Osteocyte (in vitro differentiated cells): ENCODE measurements at regions not wholly inside any gene's neighbourhood (a gene's known extent, or its start where the extent isn't known, plus 50 kb on each side); places are given as distances from the start of the nearest gene placed in this dataset.

ENCODE experiments used
- DNase-seq: peaks from one replicate; pipeline ENCODE4 v3.0.0; 2021; ENCODE audit warnings: mixed read lengths; ENCODE audit not compliant: unreplicated experiment; ENCODE audit errors: extremely low spot score
- H3K27ac Mint-ChIP-seq: one replicate; pipeline ENCODE4 v1.8.0; 2021; ENCODE audit warnings: mild to moderate bottlenecking, mixed read lengths; ENCODE audit not compliant: unreplicated experiment
- H3K27me3 Mint-ChIP-seq: one replicate; pipeline ENCODE4 v1.8.0; 2021; ENCODE audit warnings: mixed read lengths; ENCODE audit not compliant: unreplicated experiment
- H3K36me3 Mint-ChIP-seq: one replicate; pipeline ENCODE4 v1.8.0; 2021; ENCODE audit warnings: mixed read lengths; ENCODE audit not compliant: unreplicated experiment
- H3K4me1 Mint-ChIP-seq: one replicate; pipeline ENCODE4 v1.8.0; 2021; ENCODE audit warnings: mixed read lengths; ENCODE audit not compliant: unreplicated experiment
- H3K4me3 Mint-ChIP-seq: one replicate; pipeline ENCODE4 v1.8.0; 2021; ENCODE audit warnings: mild to moderate bottlenecking, moderate library complexity, mixed read lengths; ENCODE audit not compliant: unreplicated experiment
- H3K9me3 Mint-ChIP-seq: one replicate; pipeline ENCODE4 v1.8.0; 2021; ENCODE audit warnings: mixed read lengths; ENCODE audit not compliant: unreplicated experiment
- CTCF ChIP-seq: fragments of 200-600 bp; sonication (generic); IDR thresholded peaks from 2 replicates; pipeline ENCODE4 v1.5.0; 2021; ENCODE audit warnings: antibody characterized with exemption, mild to moderate bottlenecking, moderate library complexity

- Mint-ChIP-seq H3K4me1 (no peaks in the 10 kb centered on the region), H3K27ac (no peak overlapping the region), H3K27me3 (no peaks in the 10 kb centered on the region), H3K9me3 (no peaks in the 10 kb centered on the region), H3K36me3 (no peaks in the 10 kb centered on the region), H3K4me3 (no peak overlapping the region)
- no peak for TF ChIP-seq CTCF
- DNase-seq = no peak
Observed at GRCh38 chr2:118321432-118322105, 233.3 kb downstream of the INSIG2 start.

GRCh38 chr2:118320658-118321057 lies 232.4 kb downstream of the INSIG2 start:
- no peak for DNase-seq
- no peaks in the 10 kb centered on the region for H3K4me1 Mint-ChIP-seq
- H3K27ac Mint-ChIP-seq = no peak overlapping the region
- H3K27me3 Mint-ChIP-seq = no peaks in the 10 kb centered on the region
- H3K36me3 Mint-ChIP-seq = no peaks in the 10 kb centered on the region
- no peak overlapping the region for H3K4me3 Mint-ChIP-seq
- H3K9me3 Mint-ChIP-seq = no peaks in the 10 kb centered on the region
- TF ChIP-seq CTCF = no peak

GRCh38 chr2:118320196-118320595 lies 231.9 kb downstream of the INSIG2 start:
- no peak for DNase-seq
- no peaks in the 10 kb centered on the region for H3K36me3 Mint-ChIP-seq
- TF ChIP-seq CTCF = no peak
- H3K4me3 Mint-ChIP-seq = no peak overlapping the region
- no peaks in the 10 kb centered on the region for H3K9me3 Mint-ChIP-seq
- no peaks in the 10 kb centered on the region for H3K4me1 Mint-ChIP-seq
- H3K27ac Mint-ChIP-seq = no peak overlapping the region
- H3K27me3 Mint-ChIP-seq = no peaks in the 10 kb centered on the region

- no peak for TF ChIP-seq CTCF
- Mint-ChIP-seq H3K27ac (no peak overlapping the region), H3K27me3 (no peaks in the 10 kb centered on the region), H3K4me1 (no peaks in the 10 kb centered on the region), H3K4me3 (no peak overlapping the region), H3K9me3 (no peaks in the 10 kb centered on the region), H3K36me3 (no peaks in the 10 kb centered on the region)
- no peak for DNase-seq
Observed at GRCh38 chr2:118319271-118319684, 231.0 kb downstream of the INSIG2 start.

- DNase-seq = no peak
- Mint-ChIP-seq H3K27me3 (peaks cover 11% of the 10 kb centered on the region), H3K4me3 (no peak overlapping the region), H3K36me3 (no peaks in the 10 kb centered on the region), H3K9me3 (no peaks in the 10 kb centered on the region), H3K27ac (no peak overlapping the region), H3K4me1 (peaks cover 2% of the 10 kb centered on the region)
- TF ChIP-seq CTCF = no peak
Observed at GRCh38 chr2:118315606-118316005, 227.3 kb downstream of the INSIG2 start.
